NCI-H748 (cell line): ENCODE measurements at regions not wholly inside any gene's neighbourhood (a gene's known extent, or its start where the extent isn't known, plus 50 kb on each side); places are given as distances from the start of the nearest gene placed in this dataset.
A peak's percentile ranks its signal among the peaks of the same experiment; 100 is the strongest.

Experiments used
- DNase-seq: peaks from one replicate; lab custom pipeline; 2025; ENCODE audit not compliant: unreplicated experiment; lab: John Stamatoyannopoulos, UW

DNA sequence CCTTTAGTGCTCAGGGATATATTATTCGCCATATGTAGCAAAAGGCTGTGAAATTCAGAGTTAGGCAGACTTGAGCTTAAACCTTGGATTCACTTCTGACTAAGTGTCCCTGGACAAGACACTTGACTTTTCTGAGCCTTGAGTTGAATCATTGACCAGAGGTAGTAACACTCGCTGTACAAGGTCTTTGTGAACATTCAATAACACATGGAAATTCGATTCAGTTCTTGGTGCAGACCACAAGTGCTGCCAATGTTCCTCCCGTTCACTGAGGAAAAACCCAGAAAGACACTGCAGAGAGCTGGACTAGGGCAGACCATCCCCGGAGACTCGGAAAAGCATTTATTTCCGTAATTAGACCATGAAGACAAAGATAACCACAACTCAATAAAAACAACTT, 901.4 kb downstream of the AACS start:
- DNase-seq: no peak

DNA sequence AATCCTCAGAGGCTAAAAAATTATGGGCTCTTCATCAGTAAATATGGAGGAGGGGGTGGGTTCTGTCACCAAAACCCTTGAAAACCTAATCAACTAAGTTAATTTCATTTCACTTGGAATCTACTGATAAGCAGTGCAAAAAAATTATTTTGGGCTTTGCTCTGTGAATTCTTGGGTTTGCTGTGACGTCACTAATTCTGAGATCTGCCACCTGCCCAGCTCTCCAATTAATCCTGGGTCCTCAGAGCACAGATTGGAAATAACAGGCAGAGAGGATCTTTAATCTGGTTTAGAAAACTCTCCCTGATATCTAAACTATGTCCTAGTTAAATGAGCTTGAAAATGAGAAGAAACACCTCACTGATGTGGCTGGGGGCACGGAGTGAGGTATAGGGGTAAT, 903.2 kb downstream of the AACS start:
- no peak for DNase-seq

DNA sequence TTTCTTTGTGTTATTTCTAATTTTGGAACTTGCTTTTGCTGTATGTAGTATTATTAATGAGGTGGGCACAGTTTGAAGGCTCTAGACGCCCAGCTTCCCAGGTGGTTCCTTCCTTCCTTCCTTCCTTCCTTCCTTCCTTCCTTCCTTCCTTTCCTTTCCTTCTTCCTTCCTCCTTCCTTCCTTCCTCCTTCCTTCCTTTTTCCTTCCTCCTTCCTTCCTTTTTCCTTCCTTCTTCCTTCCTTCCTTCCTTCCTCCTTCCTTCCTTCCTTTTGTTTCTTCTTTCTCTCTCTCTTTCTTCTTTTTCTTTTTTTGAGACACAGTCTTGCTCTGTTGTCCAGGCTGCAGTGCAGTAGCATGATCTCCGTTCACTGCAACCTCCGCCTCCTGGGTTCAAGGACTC, 906.7 kb downstream of the AACS start:
- no peak for DNase-seq

DNA sequence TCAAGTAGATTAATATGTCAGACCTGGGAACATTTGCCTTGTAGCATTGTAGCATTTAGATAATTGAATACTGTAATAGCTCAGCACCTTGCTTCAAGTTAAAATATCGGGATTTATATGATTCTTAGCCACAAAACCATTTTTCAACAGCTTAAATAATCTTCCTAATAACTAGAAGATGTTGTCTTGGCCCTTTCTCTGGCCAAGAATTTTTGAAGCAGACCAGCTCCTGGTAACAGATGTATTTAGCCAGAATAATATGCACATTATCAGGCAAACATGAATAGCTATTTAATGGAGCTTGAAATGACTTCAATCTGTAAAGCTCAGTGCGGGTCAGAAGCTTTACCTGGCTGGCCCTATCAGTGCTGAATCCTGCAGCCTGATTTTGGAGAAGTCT, 913.1 kb downstream of the AACS start:
- no peak for DNase-seq

DNA sequence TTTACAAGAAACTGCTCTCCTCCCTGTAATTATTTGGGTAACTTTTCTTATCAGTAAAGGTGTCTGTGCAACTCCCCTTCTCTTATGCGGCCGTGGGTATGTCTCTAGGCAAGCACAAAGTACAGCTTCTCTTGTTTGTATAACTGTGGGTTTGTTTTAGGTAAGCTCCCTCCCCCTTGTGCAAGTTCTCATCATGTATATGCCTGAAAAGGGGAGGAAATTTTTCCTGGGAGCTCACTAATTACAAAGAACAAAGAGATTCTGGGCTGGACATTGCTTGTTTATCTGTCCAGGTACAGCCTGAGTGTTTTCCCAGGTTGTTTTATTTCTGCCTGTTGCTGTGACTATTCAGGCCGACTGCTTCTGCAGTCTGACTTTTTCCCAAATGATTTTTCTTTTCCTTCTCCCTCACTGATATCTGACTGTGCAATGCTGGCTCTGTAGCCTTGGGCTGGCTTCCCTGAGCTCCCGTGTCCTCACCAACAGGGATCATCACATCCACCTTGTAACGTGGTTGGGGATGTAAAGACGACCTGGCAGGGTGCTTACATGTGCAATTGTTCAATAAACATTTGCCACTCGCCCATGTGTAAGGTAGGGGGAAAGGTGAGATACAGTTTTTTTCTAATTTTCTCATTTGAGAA, 916.5 kb downstream of the AACS start:
- DNase-seq: no peak

DNA sequence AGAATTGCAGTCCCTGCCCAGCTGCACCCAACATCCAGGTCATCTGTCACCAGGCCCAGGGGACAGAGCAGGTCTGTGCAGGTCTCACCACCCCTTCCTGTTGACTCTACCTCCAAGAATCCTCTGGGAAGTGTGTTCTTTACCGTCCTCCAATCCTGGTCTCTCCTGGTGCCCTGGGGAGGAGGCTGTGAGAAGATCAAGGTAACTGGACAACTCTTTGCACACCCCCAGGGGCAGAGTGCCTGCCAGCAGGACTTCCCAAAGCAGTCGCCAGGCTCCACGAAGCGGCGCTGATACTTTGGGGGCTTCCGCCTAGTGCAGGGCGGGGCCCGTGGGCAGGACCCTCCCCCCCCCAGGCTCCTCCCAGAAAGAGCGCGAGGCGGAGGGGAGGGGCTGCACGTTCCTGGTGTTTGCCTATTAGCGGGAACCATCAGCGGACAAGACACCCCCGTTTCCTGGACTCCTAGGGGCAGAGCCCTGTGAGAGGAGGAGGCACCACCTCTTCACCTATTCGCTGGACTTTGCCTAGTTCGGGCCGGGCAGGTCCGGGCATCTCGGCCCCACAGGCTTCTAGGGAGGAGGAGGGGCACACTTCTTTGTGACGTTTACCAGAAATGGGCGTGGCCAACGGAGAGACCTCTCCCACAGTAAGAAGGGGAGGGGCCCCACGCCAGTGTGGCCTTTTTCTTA, 918.0 kb downstream of the AACS start:
- peak; percentile 97 for DNase-seq

DNA sequence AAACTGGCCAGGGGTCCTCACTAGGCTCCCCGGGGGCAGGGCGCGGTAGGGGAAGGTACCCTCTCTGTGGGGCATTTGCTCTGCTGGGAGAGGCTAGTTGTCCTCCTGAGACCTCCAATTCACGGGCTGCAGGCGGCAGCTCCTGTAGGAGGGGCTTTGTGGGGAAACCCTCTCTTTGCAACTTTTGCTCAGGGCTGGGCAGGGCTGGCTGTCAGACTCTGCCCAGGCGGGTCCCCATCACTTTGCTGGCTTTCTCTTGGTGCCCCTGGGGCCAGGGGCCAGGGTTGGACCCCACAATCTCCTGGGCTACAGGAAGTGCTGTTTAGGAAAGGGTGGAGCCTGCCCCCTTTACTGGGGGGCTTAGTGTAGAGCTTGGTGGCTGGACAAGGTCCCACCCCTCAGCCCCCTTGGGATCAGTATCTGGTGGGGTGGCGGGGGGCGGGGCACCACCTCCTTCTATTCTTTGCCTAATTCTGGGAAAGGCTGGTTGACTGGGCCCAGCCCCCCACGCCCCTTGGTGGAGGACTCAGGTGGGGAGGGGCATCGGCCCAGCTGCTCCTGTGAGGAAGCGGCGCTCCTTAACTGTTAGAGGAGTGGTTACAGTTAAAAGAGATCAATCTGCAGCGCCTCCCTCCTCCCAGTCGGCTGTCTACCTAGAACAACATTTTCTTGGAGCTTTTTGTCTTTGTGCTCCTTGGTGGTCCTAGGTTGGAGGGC, 918.7 kb downstream of the AACS start:
- peak; percentile 93 for DNase-seq

DNA sequence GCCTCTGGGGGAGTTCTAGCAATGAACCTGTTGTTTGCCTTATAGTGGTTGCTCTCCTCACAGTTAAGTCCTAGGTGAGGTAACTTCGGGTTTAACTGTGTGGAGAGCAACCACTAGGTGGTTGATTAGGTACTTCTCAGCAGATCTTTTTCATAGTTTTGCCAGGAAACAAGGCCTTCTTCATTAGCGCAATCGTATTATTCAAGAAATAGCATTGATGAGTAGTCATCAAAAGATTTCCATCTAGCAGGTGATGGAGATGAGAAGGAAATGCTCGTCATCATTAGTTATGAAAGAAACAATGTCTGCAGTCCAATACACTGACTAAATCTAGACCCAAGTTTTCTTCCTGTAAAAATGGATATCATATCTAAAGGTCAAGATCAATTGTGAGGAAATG, 923.3 kb downstream of the AACS start:
- no peak for DNase-seq

DNA sequence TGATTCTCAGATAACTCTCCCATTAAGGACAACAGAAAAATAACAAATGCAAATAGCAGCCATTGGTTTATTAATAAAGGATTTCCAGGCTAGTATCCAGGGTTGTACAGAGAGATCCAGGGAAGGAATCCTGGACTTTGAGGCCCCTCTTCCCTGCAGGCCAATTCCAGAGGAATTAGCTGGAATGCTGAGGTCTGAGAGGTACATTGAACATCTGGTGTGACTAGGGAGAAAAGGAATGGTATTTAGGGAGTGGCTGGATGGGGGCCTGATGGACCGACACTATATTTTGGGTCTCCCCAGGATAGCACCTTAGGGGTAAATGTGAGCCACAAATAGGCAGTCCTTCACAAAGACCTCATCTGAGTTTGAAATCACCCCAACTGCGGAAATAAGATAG, 924.5 kb downstream of the AACS start:
- DNase-seq: no peak

DNA sequence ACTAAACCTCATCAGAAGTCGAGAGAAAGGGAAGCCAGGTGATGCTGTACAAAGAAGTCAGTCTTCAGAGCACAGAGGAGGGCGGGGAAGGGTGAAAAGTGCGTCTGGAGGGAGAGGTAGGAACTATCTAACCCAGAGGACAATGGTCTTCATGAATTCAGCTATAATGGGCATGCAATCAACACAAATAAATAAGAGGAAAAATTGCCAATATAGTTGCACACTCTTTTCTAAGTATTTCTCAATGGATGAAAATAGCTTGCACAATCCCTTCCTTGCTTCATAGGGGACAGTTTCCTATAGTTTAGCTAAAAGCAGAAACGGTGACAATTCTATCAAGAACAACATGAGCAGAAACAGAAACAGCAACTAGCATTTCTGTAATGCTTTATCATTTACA, 931.2 kb downstream of the AACS start:
- DNase-seq: no peak

DNA sequence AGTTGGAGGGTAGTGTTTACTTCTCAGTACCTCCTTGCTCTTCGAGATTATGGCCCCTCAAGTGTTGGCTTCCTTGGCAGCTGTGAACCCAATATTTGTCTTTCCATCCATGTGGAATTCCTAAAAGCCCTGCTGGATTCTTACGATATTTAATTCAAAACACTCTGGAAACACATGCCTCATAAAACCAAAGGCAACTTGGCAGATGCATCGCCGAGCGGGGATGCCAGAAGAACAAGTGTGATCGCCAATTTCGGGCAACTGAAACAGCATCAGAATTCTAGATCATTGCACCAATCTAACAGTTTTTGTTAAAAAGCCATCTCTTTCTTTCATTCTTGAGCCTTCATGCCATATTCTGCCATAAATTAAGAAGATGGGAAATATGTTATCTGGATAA, 934.4 kb downstream of the AACS start:
- no peak for DNase-seq

DNA sequence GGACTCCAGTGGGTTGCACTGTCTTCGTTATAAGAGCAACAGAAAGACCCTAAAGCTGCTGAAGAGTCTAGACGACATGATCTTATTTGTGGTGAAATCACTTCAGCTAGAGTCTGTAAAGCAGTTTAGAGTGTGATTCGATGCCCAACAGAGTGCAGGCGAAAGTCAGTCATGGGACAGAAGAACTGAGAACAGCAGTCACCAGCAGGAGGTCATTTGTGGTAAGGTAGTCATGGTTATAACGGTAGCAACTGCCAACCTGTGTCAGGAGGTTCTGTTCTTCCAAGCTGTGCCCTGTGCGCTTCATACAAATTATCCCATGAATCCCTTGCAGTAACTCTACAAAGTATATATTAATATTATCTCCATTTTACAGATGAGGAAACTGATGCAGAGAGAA, 954.1 kb downstream of the AACS start:
- DNase-seq: no peak

DNA sequence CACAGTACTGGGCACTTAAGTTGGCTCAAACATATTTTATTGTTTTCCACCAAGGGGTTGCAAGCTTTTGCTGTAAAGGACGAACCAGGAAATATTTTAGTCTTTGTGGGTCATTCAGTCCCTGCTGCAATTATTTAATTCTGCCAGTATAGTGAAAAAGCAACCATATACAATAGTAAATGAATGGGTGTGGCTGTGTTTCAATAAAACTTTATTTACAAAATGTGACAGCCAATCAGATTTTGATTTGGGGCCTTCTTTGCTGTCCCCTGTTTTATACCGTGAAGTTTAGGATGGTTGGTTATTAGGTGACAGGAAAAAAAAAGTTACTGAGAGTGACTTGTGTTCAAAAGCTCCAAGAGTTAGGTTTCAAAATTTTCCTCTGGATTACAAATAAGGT, 956.4 kb downstream of the AACS start:
- DNase-seq: no peak

DNA sequence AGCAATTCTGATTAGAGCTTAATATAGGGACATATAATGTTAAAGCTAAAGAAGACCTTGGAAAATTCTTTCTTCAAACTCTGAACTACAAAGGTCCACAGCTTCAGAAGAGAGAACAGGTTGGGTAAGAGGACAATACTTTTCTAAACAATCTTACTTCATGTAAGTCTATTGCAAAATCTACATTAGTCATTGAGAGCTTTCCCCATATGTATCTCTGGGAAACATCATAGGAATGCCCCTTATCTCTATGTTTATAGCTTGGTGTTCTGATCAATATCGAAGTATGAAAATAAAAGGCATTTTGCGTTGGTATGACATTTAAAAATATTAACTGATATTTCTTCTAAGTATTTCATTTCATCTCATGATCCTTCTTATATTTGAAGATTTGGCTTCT, 962.6 kb downstream of the AACS start:
- no peak for DNase-seq

DNA sequence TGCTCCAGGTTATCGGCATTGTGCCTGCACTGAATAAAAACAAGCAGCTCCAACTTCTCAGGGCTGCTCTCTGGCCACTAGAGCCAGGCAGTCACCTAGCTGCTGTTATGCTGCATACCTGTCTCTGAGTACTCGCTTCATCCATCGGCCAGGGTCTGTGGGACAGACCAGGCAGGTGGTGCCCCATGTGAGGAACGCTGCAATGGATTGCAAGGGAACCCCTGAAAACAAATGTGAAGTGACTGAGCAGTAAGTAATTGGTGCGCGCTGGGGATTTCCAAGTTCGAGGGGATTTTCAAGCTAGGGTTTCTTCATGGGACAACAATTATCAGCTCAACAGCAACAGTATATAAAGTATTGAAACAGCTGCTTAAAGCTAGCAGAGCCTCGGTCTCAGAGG, 965.3 kb downstream of the AACS start:
- no peak for DNase-seq

DNA sequence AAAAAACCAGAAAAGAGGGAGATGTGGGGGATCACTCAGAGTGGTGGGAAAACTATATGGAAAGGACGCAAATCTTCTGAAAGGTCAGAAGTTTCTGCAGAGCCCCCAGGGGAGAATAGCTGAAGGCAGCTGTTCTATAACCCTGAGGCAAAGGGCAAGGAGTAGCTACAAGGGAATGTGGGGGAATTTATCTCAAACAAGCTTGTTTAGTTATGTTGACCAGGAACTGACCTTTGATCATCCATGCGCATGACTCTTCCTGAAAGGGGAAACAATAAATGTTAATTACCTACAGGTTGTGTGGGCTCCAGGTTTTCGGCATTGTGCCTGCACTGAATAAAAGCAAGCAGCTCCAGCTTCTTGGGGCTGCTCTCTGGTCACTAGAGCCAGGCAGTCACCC, 968.5 kb downstream of the AACS start:
- no peak for DNase-seq

DNA sequence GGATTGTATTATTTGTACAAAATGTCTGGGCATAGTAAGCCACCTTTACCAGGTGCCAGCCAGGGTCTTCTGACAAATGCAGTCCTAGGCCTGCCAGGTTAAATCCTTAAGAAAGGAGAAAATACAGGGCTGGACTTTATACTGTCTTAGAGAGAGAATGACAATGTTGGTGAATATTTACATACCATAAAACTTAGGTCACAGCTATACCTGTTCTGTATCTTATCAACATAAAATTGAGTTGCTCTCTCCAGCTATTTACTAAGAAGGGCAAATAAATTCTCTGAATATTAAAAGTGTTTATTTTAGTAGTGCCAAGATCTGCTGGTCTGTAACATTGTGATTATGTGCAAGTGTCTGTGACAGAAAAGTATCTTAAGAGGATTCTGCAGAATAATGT, 971.1 kb downstream of the AACS start:
- no peak for DNase-seq

DNA sequence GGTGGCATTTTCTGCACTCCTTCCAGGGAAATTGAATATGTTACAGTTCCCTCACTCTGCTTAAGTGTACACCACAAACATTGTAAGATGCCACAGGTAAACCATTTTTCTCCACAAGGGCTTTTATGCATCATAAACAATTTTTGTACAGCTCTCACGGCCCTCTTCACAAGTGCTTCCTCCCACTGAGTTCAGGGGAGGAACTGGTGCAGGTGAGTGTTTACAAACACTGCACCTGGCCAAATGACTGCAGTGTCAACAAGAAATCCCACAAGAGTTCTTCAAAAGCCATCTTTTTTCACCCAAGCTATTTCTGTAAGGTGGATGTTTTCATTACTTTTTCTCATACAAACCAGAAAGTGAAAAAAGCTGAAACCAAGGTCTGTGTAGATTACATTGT, 973.2 kb downstream of the AACS start:
- peak; percentile 35 for DNase-seq

DNA sequence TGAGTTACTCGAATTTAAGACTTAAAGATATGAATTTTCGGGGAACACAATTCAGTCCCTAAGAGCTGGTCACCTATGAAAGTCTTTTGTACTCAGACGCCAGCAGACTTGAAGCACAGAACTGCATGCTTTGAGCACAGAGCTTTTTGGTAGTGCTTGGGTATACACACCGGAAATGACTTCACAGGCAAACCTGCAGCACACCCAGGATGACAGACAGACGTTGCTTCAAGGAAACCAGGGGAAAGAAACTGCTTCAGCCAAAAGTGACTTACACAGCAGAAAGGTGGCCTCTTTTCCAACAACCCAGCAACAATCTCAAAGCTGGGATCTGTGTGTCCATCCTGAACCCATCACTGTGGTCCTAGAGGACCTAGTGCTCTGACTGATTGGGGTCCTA, 975.1 kb downstream of the AACS start:
- no peak for DNase-seq

DNA sequence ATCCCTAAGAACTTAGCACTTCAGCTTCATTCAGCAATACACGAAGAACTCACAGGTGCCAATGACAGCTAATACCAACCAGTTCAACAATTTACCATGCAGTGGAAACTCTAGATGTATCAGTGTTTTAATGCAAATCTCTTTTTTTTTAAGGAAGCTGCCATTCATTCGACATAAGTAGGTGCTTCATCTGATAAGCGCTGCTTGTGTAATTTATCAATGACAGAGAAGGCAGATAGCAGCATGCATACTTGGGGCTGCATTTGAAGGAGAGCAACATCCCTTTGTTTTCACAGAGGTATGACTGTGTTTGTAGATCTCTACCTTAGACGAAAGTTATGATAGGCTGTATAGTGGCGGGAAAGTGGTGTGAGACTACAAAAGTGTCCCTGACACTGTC, 977.1 kb downstream of the AACS start:
- DNase-seq: no peak

DNA sequence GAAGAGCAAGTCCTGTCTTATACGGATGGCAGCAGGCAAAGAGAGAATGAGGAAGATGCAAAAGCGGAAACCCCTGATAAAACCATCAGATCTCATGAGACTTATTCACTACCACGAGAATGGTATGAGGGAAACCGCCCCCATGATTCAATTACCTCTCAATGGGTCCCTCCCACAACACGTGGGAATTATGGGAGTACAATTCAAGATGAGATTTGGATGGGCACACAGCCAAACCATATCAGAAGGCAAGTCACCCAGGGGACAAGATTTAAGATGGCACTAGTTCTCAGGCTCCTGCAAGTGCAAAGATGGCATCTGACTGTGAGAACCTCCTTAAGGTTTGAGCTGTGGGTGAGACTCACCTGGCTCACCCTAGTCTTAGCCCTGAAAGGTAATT, 984.3 kb downstream of the AACS start:
- DNase-seq: peak; percentile 25

DNA sequence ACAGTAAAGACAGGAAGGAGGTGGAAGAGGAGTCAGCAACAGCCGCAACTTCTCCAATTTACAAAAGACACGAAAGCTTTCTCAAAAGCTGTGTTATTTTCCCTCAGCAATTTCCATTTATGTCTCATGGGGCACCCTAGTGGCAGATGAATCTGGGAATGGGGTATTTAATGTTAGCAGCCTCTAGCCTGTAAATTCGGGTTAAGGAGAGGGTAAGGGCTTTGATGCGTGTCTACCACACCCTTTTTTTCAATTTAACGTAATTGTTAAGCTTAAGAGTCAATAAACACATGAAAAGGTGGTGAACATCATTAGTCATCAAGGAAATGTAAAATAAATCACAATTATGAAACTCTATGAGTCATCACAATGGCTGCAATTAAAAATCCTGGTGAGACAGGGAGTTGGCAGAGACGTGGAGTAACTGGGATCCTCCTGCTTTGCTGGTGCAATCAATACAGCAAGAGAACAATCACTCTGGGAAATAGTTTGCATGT, 986.4 kb downstream of the AACS start:
- DNase-seq: peak; percentile 81
